NOMO-1 (cell line): ENCODE measurements at regions not wholly inside any gene's neighbourhood (a gene's known extent, or its start where the extent isn't known, plus 50 kb on each side); places are given as distances from the start of the nearest gene placed in this dataset.
A peak's percentile ranks its signal among the peaks of the same experiment; 100 is the strongest.

Experiments used
- DNase-seq, 2 experiments: peaks; one replicate each; lab custom pipeline; 2025; ENCODE audit not compliant: unreplicated experiment in 2 of 2; lab: John Stamatoyannopoulos, UW

- DNase-seq = no peak
These were observed 222.3 kb upstream of the FGGY start for GRCh38 chr1:59074598-59074997.

GRCh38 chr1:59075021-59075420, 221.9 kb upstream of the FGGY start:
- DNase-seq = no peak

- DNase-seq = no peak
These were observed 220.3 kb upstream of the FGGY start for GRCh38 chr1:59076612-59077011.

- DNase-seq = no peak
These were observed 219.3 kb upstream of the FGGY start for GRCh38 chr1:59077466-59078069.

- no peak for DNase-seq
These were observed 218.7 kb upstream of the FGGY start for GRCh38 chr1:59078070-59078800.

- no peak for DNase-seq
These were observed 218.0 kb upstream of the FGGY start for GRCh38 chr1:59078866-59079265.

- no peak for DNase-seq
These were observed 217.3 kb upstream of the FGGY start for GRCh38 chr1:59079434-59080140.

- DNase-seq = no peak
These were observed 215.7 kb upstream of the FGGY start for GRCh38 chr1:59081181-59081580.

- DNase-seq = no peak
These were observed 215.1 kb upstream of the FGGY start for GRCh38 chr1:59081795-59082194.

- no peak for DNase-seq
These were observed 212.7 kb upstream of the FGGY start for GRCh38 chr1:59083946-59084865.

GRCh38 chr1:59085101-59085500, 211.8 kb upstream of the FGGY start:
- DNase-seq = no peak

GRCh38 chr1:59089036-59089798, 207.7 kb upstream of the FGGY start:
- no peak for DNase-seq

GRCh38 chr1:59089922-59090457, 206.9 kb upstream of the FGGY start:
- DNase-seq = no peak

GRCh38 chr1:59092126-59092525, 204.8 kb upstream of the FGGY start:
- DNase-seq = no peak

- DNase-seq = peak; percentile 60 to 83
These were observed 202.9 kb upstream of the FGGY start for GRCh38 chr1:59094001-59094400.

- DNase-seq = peak in 1 of 2 experiments; percentile 44
These were observed 200.4 kb upstream of the FGGY start for GRCh38 chr1:59096501-59096900.

- no peak for DNase-seq
These were observed 198.2 kb upstream of the FGGY start for GRCh38 chr1:59098655-59099054.

GRCh38 chr1:59100708-59101374, 196.1 kb upstream of the FGGY start:
- no peak for DNase-seq

- no peak for DNase-seq
These were observed 195.4 kb upstream of the FGGY start for GRCh38 chr1:59101518-59101917.
